A673 (cell line): ENCODE measurements at regions not wholly inside any gene's neighbourhood (a gene's known extent, or its start where the extent isn't known, plus 50 kb on each side); places are given as distances from the start of the nearest gene placed in this dataset.
A peak's percentile ranks its signal among the peaks of the same experiment; 100 is the strongest.
"Not testable (repeated sequence)": the region's sequence is repeated elsewhere in the genome, so short reads cannot be mapped to it uniquely, and the experiment has no call there.

Experiments used
- BruUV-seq: library from RNA; stranded (reverse); fragments of 400-500 nt; replicated peaks from 2 replicates; lab custom pipeline; 2021; lab: Mats Ljungman, UMichigan
- CTCF ChIA-PET: fragments of 300-600 bp; sonication (Branson Sonifier 250); formaldehyde crosslinking; loops from one replicate; lab custom pipeline; 2022; ENCODE audit warnings: antibody characterized with exemption; lab: Charles Lee
- POLR2A ChIA-PET: fragments of 300-600 bp; sonication (Branson Sonifier 250); formaldehyde crosslinking; loops from one replicate; lab custom pipeline; 2022; ENCODE audit warnings: antibody characterized with exemption; ENCODE audit not compliant: low non-redundant PET; lab: Charles Lee
- DNase-seq: peaks from one replicate; pipeline ENCODE4 v3.0.0-alpha.2; 2015; ENCODE audit warnings: low spot score
- H3K27ac ChIP-seq: fragments of 200-600 bp; sonication (generic); 2 replicates; pipeline ENCODE4 v1.5.1; 2016; ENCODE audit warnings: mixed run types, low read depth, mild to moderate bottlenecking, mixed read lengths, antibody characterized with exemption, low read length; ENCODE audit not compliant: poor library complexity, severe bottlenecking
- H3K27me3 ChIP-seq: fragments of 200-600 bp; sonication (generic); replicated peaks from 2 replicates; pipeline ENCODE4 v1.6.1; 2017; ENCODE audit warnings: mixed run types, low read depth, mild to moderate bottlenecking, mixed read lengths, antibody characterized with exemption, low read length; ENCODE audit not compliant: insufficient read depth, poor library complexity
- H3K36me3 ChIP-seq: fragments of 200-600 bp; sonication (generic); 2 replicates; pipeline ENCODE4 v1.6.1; 2016; ENCODE audit warnings: mixed run types, mild to moderate bottlenecking, mixed read lengths, antibody characterized with exemption, low read length; ENCODE audit not compliant: insufficient read depth, poor library complexity, severe bottlenecking
- H3K4me1 ChIP-seq: fragments of 200-600 bp; sonication (generic); 2 replicates; pipeline ENCODE4 v1.6.1; 2017; ENCODE audit warnings: mixed run types, mild to moderate bottlenecking, mixed read lengths, antibody characterized with exemption, low read length; ENCODE audit not compliant: insufficient read depth, poor library complexity, severe bottlenecking
- H3K4me3 ChIP-seq: fragments of 200-600 bp; sonication (generic); 2 replicates; pipeline ENCODE4 v1.5.1; 2016; ENCODE audit warnings: low read depth, mixed run types, mild to moderate bottlenecking, mixed read lengths, low read length; ENCODE audit not compliant: poor library complexity, severe bottlenecking
- H3K9me3 ChIP-seq: fragments of 200-600 bp; sonication (generic); 2 replicates; pipeline ENCODE4 v1.6.1; 2016; ENCODE audit warnings: mixed run types, low read depth, mild to moderate bottlenecking, mixed read lengths, antibody characterized with exemption, low read length; ENCODE audit not compliant: poor library complexity, severe bottlenecking
- EZH2 ChIP-seq: fragments of 200-600 bp; sonication (generic); IDR thresholded peaks from 2 replicates; pipeline ENCODE4 v1.6.1; 2017; ENCODE audit warnings: borderline replicate concordance, low read depth, mild to moderate bottlenecking, mixed read lengths, antibody characterized with exemption, low read length; ENCODE audit not compliant: poor library complexity, severe bottlenecking
- intact Hi-C: fragments of 100-400 bp; cut with micrococcal nuclease; formaldehyde crosslinking; loops from one replicate; pipeline ENCODE4 v1.10.0; 2022; ENCODE audit not compliant: unreplicated experiment
- TF ChIP-seq, protein P1 (sequence below): fragments of 300-800, 200-600 bp; sonication (generic); conservative IDR thresholded peaks from 2 replicates; pipeline ENCODE4 v1.5.1; 2017; ENCODE audit warnings: low read depth, mild to moderate bottlenecking, antibody characterized with exemption, low read length, moderate library complexity, mixed read lengths

DNA sequence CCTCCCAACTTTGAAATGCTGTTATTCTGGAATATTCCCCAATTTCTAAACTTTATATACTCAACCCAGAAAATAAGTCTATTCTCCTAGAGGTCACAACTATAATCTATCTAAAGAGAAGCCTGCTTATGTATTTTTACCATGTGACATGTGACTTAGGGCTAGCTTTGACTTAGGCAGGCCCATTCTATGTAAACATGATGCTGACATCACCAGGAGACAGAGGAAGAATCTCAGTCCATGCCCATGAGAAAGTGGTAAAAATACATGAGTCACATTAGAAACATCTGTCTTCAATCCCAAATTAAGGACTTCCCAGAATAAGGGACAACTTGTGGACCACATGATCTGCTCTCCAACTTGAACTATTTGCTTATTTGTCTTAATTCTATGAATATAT lies 113.6 kb upstream of the ID4 start:
- H3K27me3 ChIP-seq: no peaks in the 10 kb centered on the region
- peaks cover 12% of the 10 kb centered on the region for H3K4me1 ChIP-seq
- ChIA-PET CTCF (no interaction called here), POLR2A (no interaction called here)
- BruUV-seq: no TSS peak
- peak; percentile 17 for DNase-seq
- H3K36me3 ChIP-seq: no peaks in the 10 kb centered on the region
- H3K4me3 ChIP-seq: no peak overlapping the region
- intact Hi-C loops: no loop called here
- H3K9me3 ChIP-seq: no peaks in the 10 kb centered on the region
- TF ChIP-seq EZH2: no peak
- TF ChIP-seq, protein P1, sequence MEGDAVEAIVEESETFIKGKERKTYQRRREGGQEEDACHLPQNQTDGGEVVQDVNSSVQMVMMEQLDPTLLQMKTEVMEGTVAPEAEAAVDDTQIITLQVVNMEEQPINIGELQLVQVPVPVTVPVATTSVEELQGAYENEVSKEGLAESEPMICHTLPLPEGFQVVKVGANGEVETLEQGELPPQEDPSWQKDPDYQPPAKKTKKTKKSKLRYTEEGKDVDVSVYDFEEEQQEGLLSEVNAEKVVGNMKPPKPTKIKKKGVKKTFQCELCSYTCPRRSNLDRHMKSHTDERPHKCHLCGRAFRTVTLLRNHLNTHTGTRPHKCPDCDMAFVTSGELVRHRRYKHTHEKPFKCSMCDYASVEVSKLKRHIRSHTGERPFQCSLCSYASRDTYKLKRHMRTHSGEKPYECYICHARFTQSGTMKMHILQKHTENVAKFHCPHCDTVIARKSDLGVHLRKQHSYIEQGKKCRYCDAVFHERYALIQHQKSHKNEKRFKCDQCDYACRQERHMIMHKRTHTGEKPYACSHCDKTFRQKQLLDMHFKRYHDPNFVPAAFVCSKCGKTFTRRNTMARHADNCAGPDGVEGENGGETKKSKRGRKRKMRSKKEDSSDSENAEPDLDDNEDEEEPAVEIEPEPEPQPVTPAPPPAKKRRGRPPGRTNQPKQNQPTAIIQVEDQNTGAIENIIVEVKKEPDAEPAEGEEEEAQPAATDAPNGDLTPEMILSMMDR: no peak
- no peak overlapping the region for H3K27ac ChIP-seq

DNA sequence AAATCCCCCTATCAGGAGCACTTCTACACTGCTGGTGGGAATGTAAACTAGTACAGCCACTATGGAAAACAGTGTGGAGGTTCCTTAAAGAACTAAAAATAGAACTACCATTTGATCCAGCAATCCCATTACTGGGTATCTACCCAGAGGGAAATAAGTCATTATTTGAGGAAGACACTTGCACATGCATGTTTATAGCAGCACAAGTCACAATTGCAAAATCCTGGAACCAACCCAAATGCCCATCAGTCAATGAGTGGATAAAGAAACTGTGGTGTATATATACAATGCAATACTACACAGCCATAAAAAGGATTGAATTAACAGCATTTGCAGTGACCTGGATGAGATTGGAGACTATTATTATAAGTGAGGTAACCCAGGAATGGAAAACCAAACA lies 111.7 kb upstream of the ID4 start:
- H3K4me1 ChIP-seq, H3K27me3 ChIP-seq, BruUV-seq, POLR2A ChIA-PET, H3K4me3 ChIP-seq, H3K9me3 ChIP-seq, H3K36me3 ChIP-seq, H3K27ac ChIP-seq, CTCF ChIA-PET, intact Hi-C loops: not testable (repeated sequence)
- DNase-seq: peak; percentile 28

DNA sequence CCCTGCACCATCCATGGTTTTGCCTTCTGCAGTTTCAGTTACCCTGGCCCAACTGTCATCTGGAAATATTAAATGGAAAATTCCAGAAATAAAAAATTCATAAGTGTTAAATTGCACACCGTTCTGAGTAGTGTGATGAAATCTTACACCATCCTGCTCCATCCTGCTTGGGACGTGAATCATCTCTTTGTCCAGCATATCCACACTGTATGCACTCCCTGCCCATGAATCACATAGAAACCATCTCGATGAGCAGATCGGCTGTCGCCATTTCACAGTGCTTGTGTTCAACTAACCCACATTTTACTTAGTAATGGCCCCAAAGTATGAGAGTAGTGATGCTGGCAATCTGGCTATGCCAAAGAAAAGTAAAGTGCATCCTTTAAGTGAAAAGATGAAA lies 105.9 kb upstream of the ID4 start:
- Histone ChIP-seq H3K27me3 (no peaks in the 10 kb centered on the region), H3K4me1 (peaks cover 6% of the 10 kb centered on the region), H3K27ac (no peak overlapping the region), H3K36me3 (no peaks in the 10 kb centered on the region), H3K9me3 (no peaks in the 10 kb centered on the region), H3K4me3 (no peak overlapping the region)
- DNase-seq: no peak
- TF ChIP-seq, protein P1: no peak
- no peak for TF ChIP-seq EZH2
- CTCF ChIA-PET: no interaction called here
- intact Hi-C loops: no loop called here
- no TSS peak for BruUV-seq
- POLR2A ChIA-PET: no interaction called here

DNA sequence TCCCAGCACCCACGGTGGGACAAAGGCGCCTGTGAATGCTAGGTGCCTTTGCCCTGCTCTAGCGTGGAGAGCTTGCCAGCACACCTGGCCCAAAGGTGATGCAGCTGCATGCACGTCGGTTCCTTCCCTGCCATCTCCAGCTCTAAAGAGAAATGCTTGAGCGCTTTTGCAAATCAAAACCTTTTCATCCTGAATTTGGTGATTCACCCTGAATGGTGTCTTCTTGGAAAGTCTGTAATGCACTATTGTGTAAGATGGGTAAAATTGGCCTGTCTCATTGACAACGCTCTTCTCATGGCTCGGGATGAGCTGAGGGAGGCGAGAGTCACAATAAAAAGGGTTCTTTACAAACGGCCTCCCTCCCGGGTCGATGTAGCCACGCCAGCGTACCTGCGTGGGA lies 103.1 kb upstream of the ID4 start:
- no peaks in the 10 kb centered on the region for H3K9me3 ChIP-seq
- H3K4me3 ChIP-seq: no peak overlapping the region
- ChIA-PET CTCF (no interaction called here), POLR2A (no interaction called here)
- no peak for DNase-seq
- no peak for TF ChIP-seq EZH2
- TF ChIP-seq, protein P1: no peak
- BruUV-seq: no TSS peak
- H3K4me1 ChIP-seq: peaks cover 9% of the 10 kb centered on the region
- no peak overlapping the region for H3K27ac ChIP-seq
- no peaks in the 10 kb centered on the region for H3K36me3 ChIP-seq
- intact Hi-C loops: no loop called here
- no peaks in the 10 kb centered on the region for H3K27me3 ChIP-seq
